Peyer's patch (tissue), 4 donors: ENCODE measurements at regions not wholly inside any gene's neighbourhood (a gene's known extent, or its start where the extent isn't known, plus 50 kb on each side); places are given as distances from the start of the nearest gene placed in this dataset.

Experiments used
- POLR2A ChIP-seq, 2 donors: fragments of 450-650 bp; IDR thresholded peaks; one replicate each; pipeline ENCODE4 v1.5.1; 2017; ENCODE audit warnings: antibody characterized with exemption in 2 of 2, mild to moderate bottlenecking in 2 of 2, moderate library complexity in 2 of 2
- TF ChIP-seq, protein P1 (sequence below), 6 experiments: fragments of 450-650 bp in 4 of 6; fragments of 200-600 bp in 2 of 6; sonication (generic) in 1 of 6; IDR thresholded peaks; one replicate each; pipeline ENCODE4 v1.5.1; 2017 to 2019; ENCODE audit warnings: antibody characterized with exemption in 6 of 6, mild to moderate bottlenecking in 3 of 6, moderate library complexity in 1 of 6

DNA sequence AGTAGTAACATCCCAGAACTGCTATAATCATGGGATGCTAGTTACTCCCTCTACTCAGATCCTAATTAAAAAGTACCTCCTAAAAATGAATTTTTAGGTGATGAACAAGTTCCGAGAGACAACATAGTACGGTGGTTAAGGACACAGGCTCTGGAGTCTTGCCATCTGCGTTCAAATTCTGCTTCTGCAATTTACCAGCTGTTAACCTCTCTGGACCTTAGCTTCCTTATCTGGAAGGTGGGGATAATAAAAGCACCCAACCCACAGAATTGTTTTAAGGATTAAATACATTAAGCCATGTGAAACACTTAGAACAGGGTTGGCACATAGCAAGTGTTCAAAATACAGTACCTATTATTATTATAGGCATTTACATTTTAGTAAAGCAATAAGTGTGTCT lies 77.5 kb upstream of the XPA start:
- TF ChIP-seq, protein P1, sequence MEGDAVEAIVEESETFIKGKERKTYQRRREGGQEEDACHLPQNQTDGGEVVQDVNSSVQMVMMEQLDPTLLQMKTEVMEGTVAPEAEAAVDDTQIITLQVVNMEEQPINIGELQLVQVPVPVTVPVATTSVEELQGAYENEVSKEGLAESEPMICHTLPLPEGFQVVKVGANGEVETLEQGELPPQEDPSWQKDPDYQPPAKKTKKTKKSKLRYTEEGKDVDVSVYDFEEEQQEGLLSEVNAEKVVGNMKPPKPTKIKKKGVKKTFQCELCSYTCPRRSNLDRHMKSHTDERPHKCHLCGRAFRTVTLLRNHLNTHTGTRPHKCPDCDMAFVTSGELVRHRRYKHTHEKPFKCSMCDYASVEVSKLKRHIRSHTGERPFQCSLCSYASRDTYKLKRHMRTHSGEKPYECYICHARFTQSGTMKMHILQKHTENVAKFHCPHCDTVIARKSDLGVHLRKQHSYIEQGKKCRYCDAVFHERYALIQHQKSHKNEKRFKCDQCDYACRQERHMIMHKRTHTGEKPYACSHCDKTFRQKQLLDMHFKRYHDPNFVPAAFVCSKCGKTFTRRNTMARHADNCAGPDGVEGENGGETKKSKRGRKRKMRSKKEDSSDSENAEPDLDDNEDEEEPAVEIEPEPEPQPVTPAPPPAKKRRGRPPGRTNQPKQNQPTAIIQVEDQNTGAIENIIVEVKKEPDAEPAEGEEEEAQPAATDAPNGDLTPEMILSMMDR (IDR thresholded peaks at IDR 0.05): no peak
- TF ChIP-seq POLR2A (IDR thresholded peaks at IDR 0.05): no peak
